T-helper 2 cell treated with Interferon-gamma antibody and Interleukin-4, amounts not matched to agents 100 ng/mL and 5 ng/mL, for 36 hours (primary cell): ENCODE measurements at regions not wholly inside any gene's neighbourhood (a gene's known extent, or its start where the extent isn't known, plus 50 kb on each side); places are given as distances from the start of the nearest gene placed in this dataset.
"Not testable (repeated sequence)": the region's sequence is repeated elsewhere in the genome, so short reads cannot be mapped to it uniquely, and the experiment has no call there.

Experiments
- intact Hi-C: fragments of 100-400 bp; cut with micrococcal nuclease; formaldehyde crosslinking; loops from one replicate; pipeline ENCODE4 v1.15.1; 2023

DNA sequence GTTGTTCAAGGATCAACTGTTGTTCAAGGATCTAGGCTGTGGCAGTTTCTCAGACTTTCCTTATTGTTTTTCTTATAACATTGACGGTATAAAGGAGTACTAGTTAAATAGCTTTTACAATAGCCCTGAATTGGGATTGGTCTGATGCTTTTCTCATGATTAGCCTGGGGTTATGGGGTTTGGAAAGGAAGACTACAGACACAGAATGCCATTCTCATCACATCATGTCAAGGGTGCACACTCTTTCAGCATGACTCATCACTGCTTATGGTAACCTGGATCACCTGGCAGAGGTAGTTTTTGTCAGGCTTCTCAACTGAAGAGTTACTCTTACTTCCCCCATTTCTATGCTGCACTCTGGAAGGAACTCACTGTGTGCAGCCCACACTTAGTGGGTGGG is 194.2 kb upstream of the NPSR1 start:
- intact Hi-C loops = no loop called here

DNA sequence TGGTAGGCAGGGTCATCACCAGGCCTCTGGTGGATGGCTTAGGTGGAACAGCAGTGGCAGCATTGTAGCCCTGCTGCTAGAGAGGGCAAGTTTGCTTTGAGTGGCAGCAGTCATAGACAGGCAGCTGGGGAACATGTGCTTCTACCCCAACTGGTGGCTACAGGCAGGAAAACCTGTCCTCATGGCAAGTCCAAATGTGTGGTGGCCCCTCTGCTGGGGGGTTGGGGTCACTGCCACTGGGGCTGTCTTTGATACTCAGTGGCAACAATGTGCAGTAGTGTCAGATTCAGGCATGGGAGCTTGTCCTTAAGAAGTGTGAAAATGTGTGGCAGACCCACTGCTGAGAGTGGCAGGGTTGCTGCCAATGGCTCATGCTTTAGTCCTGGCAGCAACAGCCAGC is 186.2 kb upstream of the NPSR1 start:
- intact Hi-C loops = no loop called here

- intact Hi-C loops = no loop called here
These were observed 171.6 kb upstream of the NPSR1 start for GRCh38 chr7:34486371-34486770.

- intact Hi-C loops = no loop called here
These were observed 170.5 kb upstream of the NPSR1 start for GRCh38 chr7:34487391-34488115.

GRCh38 chr7:34488766-34489165 is 169.3 kb upstream of the NPSR1 start:
- intact Hi-C loops = no loop called here

DNA sequence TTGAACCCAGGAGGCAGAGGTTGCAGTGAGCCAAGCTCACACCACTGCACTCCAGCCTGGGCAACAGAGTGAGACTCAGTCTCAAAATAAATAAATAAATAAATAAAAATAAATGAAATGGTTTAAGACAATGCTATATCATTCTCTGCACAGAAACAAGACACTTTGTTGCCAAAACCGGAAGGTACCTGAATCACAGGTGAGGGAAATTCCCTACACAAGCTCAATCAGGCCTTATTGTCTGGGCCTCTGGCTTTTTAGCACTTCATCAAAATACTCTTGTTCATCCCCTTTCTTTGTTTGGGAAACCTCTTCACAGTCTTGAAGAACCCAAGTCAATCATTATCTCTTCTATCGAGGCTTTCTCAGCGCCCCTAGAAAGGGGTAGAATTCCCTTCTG is 166.1 kb upstream of the NPSR1 start:
- intact Hi-C loops = no loop called here

DNA sequence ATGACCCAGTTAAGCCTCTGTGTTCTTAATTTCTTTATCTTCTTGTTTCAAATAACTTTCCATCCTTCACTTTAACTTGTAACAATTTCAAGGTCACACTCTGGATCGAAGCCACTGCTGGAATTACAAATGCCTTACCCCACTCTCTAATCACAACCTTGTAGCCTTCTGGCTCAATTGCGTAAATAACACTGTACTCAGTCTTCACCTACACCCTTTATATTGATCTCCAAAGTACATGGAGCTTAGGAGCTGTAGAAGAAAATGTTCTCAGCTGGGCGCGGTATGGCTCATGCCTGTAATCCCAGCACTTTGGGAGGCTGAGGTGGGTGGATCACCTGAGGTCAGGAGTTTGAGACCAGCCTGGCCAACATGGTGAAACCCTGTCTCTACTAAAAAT is 164.3 kb upstream of the NPSR1 start:
- intact Hi-C loops = no loop called here

- intact Hi-C loops = no loop called here
These were observed 160.8 kb upstream of the NPSR1 start for GRCh38 chr7:34497153-34497777.

DNA sequence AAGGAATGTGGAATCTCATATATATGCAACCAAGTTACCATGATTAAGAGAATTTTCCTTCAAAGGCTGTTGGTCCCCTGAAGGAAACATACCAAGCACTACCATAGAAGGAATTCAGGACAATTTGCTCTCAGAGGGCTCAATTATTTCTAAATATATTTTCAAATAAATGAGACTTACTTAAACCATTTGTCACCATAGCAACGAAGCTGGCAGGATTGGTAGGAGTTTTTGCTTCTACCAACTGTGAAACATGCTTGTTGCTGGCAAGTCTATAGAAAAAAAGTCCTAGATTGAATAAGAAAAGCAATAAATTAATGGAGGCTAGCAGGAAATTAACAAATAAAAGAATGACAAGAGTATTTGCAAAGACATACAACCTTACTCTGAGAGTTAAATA is 156.9 kb upstream of the NPSR1 start:
- intact Hi-C loops = no loop called here

- intact Hi-C loops = no loop called here
These were observed 150.8 kb upstream of the NPSR1 start for GRCh38 chr7:34507191-34507590.

DNA sequence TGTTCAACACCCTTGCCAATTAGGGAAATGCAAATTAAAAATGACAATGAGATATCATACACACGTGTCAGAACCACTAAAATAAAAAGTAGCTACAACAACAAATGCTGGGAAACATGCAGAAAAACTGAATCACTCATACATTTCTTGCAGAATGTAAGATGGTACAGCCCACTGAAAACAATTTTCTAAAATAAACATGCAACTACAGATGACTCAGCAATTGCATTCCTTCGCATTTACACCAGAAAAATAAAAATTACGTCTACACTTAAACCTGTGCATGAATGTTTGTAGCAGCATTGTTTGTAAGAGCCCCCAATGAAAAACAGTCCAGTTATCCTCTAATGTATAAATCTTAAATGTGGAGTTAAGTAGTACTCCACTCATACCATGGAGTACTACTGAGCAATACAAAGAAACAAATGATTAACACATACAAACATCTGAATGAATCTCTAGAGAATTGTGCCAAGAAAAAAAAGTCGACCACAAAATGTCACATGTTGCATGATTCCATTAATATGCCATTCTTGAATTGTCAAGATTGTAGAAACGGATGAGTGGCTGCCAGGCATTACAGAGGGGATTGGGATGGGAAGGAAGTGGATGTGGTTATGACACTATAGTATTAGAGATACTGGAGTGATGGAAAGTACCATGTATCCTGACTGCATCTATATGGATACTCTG is 134.6 kb upstream of the NPSR1 start:
- intact Hi-C loops = no loop called here

- intact Hi-C loops = no loop called here
These were observed 127.8 kb upstream of the NPSR1 start for GRCh38 chr7:34530259-34530658.

- intact Hi-C loops = no loop called here
These were observed 119.0 kb upstream of the NPSR1 start for GRCh38 chr7:34539003-34539402.

- intact Hi-C loops = no loop called here
These were observed 113.4 kb upstream of the NPSR1 start for GRCh38 chr7:34544621-34545020.

DNA sequence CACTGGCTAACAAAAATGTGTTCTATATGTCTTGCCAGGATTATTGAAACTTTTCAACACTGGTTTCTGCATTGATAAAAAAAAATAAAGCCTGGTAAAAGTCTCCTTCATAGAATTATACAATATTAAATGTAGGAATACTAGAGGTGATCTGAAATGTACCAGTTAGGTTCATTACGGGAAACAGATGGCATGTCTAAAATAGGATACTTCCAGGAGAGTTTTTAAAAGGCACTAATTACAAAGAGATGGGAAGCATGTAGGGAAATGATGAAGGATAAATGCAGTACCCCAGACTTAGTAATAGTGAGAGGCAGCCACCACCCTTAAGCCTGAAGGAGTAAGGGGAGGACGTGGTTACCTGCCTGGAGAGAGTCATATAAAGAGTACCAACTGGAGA is 107.0 kb upstream of the NPSR1 start:
- intact Hi-C loops = no loop called here

- intact Hi-C loops = no loop called here
These were observed 105.5 kb upstream of the NPSR1 start for GRCh38 chr7:34552502-34552901.

DNA sequence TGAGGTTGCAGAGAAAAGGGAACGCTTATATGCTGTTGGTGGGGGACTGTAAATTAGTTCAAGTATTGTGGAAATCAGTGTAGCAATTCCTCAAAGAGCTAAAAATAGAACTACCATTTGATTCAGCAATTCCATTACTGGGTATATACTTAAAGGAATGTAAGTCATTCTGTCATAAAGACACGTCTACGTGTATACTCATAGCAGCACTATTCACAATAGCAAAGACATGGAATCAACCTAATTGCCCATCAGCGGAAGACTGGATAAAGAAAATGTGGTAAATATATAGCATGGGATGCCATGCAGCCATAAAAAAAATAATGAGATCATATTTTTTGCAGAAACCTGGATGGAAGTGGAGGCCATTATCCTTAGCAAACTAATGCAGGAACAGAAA is 100.0 kb upstream of the NPSR1 start:
- intact Hi-C loops = no loop called here

DNA sequence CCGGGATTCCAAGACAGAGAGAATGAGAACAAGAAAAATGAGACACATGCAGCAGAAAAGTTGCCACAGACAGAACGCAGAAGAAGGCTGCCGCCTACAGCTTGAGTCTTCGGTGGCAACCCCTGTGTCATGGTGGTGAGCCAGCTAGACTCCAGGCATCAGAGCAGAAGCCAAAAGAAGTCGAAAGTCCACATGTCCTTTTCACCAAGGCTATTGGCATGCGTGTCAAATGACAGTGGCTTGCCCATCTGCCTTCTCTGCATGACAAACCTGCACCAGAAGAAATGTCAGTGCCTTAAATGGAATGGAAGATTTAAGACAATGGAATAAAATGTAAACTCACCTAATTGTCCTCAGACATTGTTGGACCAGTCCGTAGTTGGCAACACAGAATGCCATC is 93.9 kb upstream of the NPSR1 start:
- intact Hi-C loops = no loop called here

GRCh38 chr7:34567906-34568305 is 90.1 kb upstream of the NPSR1 start:
- intact Hi-C loops = no loop called here

GRCh38 chr7:34569975-34570699 is 87.9 kb upstream of the NPSR1 start:
- intact Hi-C loops = no loop called here

DNA sequence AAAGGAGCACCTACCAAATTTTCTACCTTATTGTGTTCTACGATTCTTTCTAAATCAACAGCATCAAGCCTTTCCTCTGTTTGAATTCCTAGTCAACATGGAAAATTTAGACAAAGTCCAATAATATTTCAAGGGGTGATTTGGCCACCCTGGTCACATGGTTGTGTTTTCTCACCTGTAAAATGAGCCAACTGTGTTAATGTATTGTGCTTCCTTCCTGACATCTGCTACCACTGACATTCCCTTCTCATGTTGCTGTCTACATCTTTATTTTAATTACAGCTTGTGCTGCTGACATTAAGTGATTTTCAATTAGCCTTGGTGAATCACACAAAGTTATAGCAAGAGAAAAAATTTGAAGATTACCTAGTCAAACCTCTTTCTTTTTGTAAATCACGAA is 83.0 kb upstream of the NPSR1 start:
- intact Hi-C loops = no loop called here

DNA sequence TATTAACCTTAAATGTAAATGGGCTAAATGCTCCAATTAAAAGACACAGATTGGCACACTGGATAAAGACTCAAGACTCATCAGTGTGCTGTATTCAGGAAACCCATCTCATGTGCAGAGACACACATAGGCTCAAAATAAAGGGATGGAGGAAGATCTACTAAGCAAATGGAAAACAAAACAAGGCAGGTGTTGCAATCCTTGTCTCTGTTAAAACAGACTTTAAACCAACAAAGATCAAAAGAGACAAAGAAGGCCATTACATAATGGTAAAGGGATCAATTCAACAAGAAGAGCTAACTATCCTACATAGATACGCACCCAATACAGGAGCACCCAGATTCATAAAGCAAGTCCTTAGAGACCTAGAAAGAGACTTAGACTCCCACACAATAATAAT is 80.1 kb upstream of the NPSR1 start:
- intact Hi-C loops = not testable (repeated sequence)
